Fibroblast of lung (primary cell): ENCODE measurements at regions not wholly inside any gene's neighbourhood (a gene's known extent, or its start where the extent isn't known, plus 50 kb on each side); places are given as distances from the start of the nearest gene placed in this dataset.
"Not testable (repeated sequence)": the region's sequence is repeated elsewhere in the genome, so short reads cannot be mapped to it uniquely, and the experiment has no call there.

ENCODE experiments used
- DNase-seq, 2 donors: peaks; one replicate each; pipeline versions ENCODE4 v3.0.0 to v3.0.0-alpha.2; 2010; ENCODE audit warnings: low read depth in 2 of 2
- H2AFZ ChIP-seq: 2 replicates; pipeline ENCODE4 v1.5.1; 2012; ENCODE audit warnings: low read length, control low read depth, inconsistent platforms
- H3K27ac ChIP-seq: 2 replicates; pipeline ENCODE4 v1.5.1; 2011; ENCODE audit warnings: low read length, control low read depth; ENCODE audit not compliant: insufficient read depth
- H3K27me3 ChIP-seq: 2 replicates; pipeline ENCODE4 v1.5.1; 2011; ENCODE audit warnings: mild to moderate bottlenecking, low read length; ENCODE audit not compliant: control insufficient read depth, insufficient read depth
- H3K36me3 ChIP-seq: 2 replicates; pipeline ENCODE4 v1.5.1; 2011; ENCODE audit warnings: low read length; ENCODE audit not compliant: control insufficient read depth, insufficient read depth
- H3K4me1 ChIP-seq: 2 replicates; pipeline ENCODE4 v1.5.1; 2011; ENCODE audit warnings: low read length; ENCODE audit not compliant: control insufficient read depth, insufficient read depth; ENCODE audit errors: extremely low read depth
- H3K4me2 ChIP-seq: 2 replicates; pipeline ENCODE4 v1.5.1; 2011; ENCODE audit warnings: low read length, control low read depth; ENCODE audit not compliant: insufficient read depth; ENCODE audit errors: extremely low read depth
- H3K4me3 ChIP-seq, 4 experiments: fragments of 200-600 bp in 1 of 4; sonication (generic) in 1 of 4; replicated peaks in 1 of 4; 2 replicates each; pipeline ENCODE4 v1.5.1; 2011 to 2016; ENCODE audit warnings: low read length in 4 of 4, low read depth in 3 of 4, mild to moderate bottlenecking in 3 of 4, control low read depth in 2 of 4, inconsistent platforms in 1 of 4, mixed read lengths in 1 of 4; ENCODE audit not compliant: insufficient read depth in 1 of 4; ENCODE audit errors: control extremely low read depth in 1 of 4
- H3K79me2 ChIP-seq: 2 replicates; pipeline ENCODE4 v1.5.1; 2012; ENCODE audit warnings: mild to moderate bottlenecking, low read length, inconsistent platforms; ENCODE audit not compliant: control insufficient read depth, insufficient read depth
- H3K9ac ChIP-seq: 2 replicates; pipeline ENCODE4 v1.5.1; 2011; ENCODE audit warnings: mild to moderate bottlenecking, low read length, control low read depth; ENCODE audit not compliant: insufficient read depth
- H3K9me3 ChIP-seq: 2 replicates; pipeline ENCODE4 v1.5.1; 2012; ENCODE audit warnings: low read depth, low read length; ENCODE audit not compliant: control insufficient read depth, insufficient read depth
- H4K20me1 ChIP-seq: 2 replicates; pipeline ENCODE4 v1.5.1; 2011; ENCODE audit warnings: low read length; ENCODE audit not compliant: control insufficient read depth, insufficient read depth; ENCODE audit errors: extremely low read depth
- EZH2 ChIP-seq: IDR thresholded peaks from 2 replicates; pipeline ENCODE4 v1.5.1; 2012; ENCODE audit warnings: low read length, control low read depth, mild to moderate bottlenecking; ENCODE audit errors: missing control alignments
- TF ChIP-seq, protein P1 (sequence below), 2 donors: IDR thresholded peaks in 1 of 2; conservative IDR thresholded peaks in 1 of 2; 1 replicate in 1 of 2; 2 replicates in 1 of 2; pipeline ENCODE4 v1.5.1; 2011 to 2012; ENCODE audit warnings: low read length in 2 of 2, control low read depth in 1 of 2, inconsistent platforms in 1 of 2, low read depth in 1 of 2, mild to moderate bottlenecking in 1 of 2

DNA sequence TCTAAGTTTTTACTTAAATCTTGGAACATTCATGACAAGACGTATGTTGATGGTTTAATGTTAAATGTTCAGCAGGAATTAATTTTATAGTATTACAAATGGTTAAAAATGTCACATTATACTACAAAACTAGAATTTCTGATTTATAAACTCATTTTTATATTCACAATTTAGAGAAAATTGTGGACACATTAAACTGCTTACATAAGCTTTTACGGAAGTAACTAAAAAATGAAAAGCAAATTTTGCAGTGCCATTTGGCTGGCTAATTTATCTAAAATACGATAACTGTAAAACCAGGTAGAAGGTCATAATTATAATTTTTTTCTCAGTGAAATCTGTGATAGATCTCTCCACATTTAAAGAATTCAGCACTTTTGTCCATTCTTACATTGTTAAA, 190.2 kb upstream of the GPC6 start:
- Histone ChIP-seq H2AFZ (no peak overlapping the region), H3K9ac (no peak overlapping the region)
- TF ChIP-seq, protein P1, sequence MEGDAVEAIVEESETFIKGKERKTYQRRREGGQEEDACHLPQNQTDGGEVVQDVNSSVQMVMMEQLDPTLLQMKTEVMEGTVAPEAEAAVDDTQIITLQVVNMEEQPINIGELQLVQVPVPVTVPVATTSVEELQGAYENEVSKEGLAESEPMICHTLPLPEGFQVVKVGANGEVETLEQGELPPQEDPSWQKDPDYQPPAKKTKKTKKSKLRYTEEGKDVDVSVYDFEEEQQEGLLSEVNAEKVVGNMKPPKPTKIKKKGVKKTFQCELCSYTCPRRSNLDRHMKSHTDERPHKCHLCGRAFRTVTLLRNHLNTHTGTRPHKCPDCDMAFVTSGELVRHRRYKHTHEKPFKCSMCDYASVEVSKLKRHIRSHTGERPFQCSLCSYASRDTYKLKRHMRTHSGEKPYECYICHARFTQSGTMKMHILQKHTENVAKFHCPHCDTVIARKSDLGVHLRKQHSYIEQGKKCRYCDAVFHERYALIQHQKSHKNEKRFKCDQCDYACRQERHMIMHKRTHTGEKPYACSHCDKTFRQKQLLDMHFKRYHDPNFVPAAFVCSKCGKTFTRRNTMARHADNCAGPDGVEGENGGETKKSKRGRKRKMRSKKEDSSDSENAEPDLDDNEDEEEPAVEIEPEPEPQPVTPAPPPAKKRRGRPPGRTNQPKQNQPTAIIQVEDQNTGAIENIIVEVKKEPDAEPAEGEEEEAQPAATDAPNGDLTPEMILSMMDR (conservative IDR thresholded peaks at IDR 0.05 in 1 of 2, IDR thresholded peaks at IDR 0.05 in 1 of 2; ENCODE audit: low read depth in 1 of 2, low read length in 2 of 2): no peak
- no peak for TF ChIP-seq EZH2

DNA sequence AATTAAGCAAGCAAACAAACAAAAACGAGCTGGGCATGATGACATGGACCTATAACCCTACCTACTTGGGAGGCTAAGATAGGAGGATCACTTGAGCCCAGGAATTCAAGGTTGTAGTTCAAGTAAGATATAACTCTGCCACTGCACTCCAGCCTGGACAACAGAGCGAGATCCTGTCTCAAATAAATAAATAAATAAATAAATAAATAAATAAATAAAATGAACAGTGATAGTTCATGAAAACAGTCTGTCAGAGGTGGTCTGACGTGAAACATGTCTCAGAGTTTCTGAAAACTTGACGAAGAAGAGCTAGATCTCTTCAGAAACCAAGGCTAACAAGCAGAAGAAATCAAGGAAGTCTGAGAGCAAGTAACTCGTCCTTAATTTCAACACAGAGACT, 188.8 kb upstream of the GPC6 start:
- Histone ChIP-seq H3K9me3 (no peaks in the 10 kb centered on the region), H3K79me2 (no peaks in the 10 kb centered on the region), H4K20me1 (no peaks in the 10 kb centered on the region), H3K4me2 (no peak overlapping the region), H3K4me1 (no peaks in the 10 kb centered on the region), H3K9ac (no peak overlapping the region), H2AFZ (no peak overlapping the region), H3K36me3 (no peaks in the 10 kb centered on the region), H3K4me3 (no peak overlapping the region), H3K27me3 (no peaks in the 10 kb centered on the region), H3K27ac (no peak overlapping the region)
- no peak for TF ChIP-seq EZH2
- TF ChIP-seq, protein P1 (conservative IDR thresholded peaks at IDR 0.05 in 1 of 2, IDR thresholded peaks at IDR 0.05 in 1 of 2; ENCODE audit: low read depth in 1 of 2, low read length in 2 of 2): no peak
- no peak for DNase-seq

More for the DNA sequence above, 190.2 kb upstream of the GPC6 start:
- Histone ChIP-seq H3K9me3 (no peaks in the 10 kb centered on the region), H3K27me3 (no peaks in the 10 kb centered on the region), H3K36me3 (no peaks in the 10 kb centered on the region), H3K79me2 (no peaks in the 10 kb centered on the region), H3K4me2 (no peak overlapping the region), H3K27ac (no peak overlapping the region), H3K4me1 (no peaks in the 10 kb centered on the region), H3K4me3 (no peak overlapping the region), H4K20me1 (no peaks in the 10 kb centered on the region)
- no peak for DNase-seq

DNA sequence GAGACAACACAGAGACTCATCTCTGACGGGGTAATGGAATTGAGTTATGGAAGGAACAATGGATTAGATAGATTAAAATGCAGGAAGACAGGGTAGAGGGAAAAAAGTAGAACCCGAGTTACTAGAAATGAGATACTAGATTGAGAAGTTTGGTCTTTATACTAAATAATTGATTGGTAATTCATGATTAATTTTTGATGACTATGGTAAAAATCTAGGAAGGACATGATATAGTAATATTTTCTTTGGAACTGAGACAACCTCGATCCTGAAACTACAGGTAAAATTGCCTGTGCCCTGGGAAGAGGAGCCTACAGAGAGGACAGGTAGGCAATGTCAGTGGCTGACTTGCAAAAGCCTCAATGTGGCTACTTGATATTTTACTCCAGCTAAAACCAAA, 188.4 kb upstream of the GPC6 start:
- Histone ChIP-seq H3K9ac (no peak overlapping the region), H3K27ac (no peak overlapping the region), H3K4me1 (no peaks in the 10 kb centered on the region), H3K27me3 (no peaks in the 10 kb centered on the region), H2AFZ (no peak overlapping the region), H3K79me2 (no peaks in the 10 kb centered on the region), H3K4me3 (no peak overlapping the region), H3K4me2 (no peak overlapping the region), H3K36me3 (no peaks in the 10 kb centered on the region), H3K9me3 (no peaks in the 10 kb centered on the region), H4K20me1 (no peaks in the 10 kb centered on the region)
- no peak for TF ChIP-seq EZH2
- DNase-seq: no peak

DNA sequence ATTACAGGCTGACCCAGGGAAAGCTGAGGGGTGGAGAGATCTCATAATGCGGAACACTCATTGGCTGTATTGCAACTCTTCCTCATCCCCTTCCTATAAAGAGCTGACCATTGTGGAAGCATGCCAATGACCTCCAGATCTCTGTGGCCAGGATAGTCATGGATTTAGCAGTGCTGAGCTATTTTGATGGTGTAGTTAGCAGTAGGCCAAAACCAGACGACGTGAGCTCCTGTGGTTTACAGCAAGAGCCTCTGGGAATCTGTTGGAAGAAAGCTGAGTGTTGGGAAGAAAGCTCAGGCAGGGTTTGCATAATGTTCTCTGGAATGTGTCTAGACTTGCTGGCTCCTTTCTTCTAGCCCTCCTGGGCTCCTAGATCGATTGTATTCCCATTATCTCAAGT, 187.5 kb upstream of the GPC6 start:
- Histone ChIP-seq H2AFZ (no peak overlapping the region), H3K9ac (no peak overlapping the region), H3K4me1 (no peaks in the 10 kb centered on the region), H3K9me3 (no peaks in the 10 kb centered on the region), H4K20me1 (no peaks in the 10 kb centered on the region), H3K4me3 (no peak overlapping the region), H3K36me3 (no peaks in the 10 kb centered on the region), H3K79me2 (no peaks in the 10 kb centered on the region), H3K27ac (no peak overlapping the region), H3K27me3 (no peaks in the 10 kb centered on the region), H3K4me2 (no peak overlapping the region)
- TF ChIP-seq, protein P1 (conservative IDR thresholded peaks at IDR 0.05 in 1 of 2, IDR thresholded peaks at IDR 0.05 in 1 of 2; ENCODE audit: low read depth in 1 of 2, low read length in 2 of 2): no peak
- no peak for TF ChIP-seq EZH2
- DNase-seq: peak; percentile 32 to 96

DNA sequence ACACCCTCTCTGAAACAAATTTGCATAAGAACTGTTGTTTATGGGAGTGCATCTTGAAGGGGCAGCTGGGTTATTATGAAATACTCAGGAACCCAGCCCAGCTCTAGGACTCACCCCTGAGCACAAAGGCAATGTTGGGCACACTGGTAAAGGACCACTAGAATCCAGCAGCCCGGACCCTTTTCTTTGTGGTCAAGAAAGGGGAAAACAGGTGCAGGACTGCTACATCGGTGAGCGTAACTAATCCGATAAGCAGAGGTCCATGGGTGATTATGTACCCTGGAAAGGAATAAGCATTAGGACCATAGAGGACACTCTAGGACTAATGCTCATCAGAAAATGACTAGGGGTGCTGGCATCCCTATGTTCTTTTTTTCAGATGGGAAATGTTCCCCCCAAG, 185.0 kb upstream of the GPC6 start:
- H3K79me2 ChIP-seq, H2AFZ ChIP-seq, H3K27ac ChIP-seq, H4K20me1 ChIP-seq, H3K9ac ChIP-seq, H3K4me1 ChIP-seq, H3K36me3 ChIP-seq, DNase-seq, H3K4me3 ChIP-seq, H3K4me2 ChIP-seq, H3K27me3 ChIP-seq, H3K9me3 ChIP-seq: not testable (repeated sequence)
